ENCODE measurements at regions not wholly inside any gene's neighbourhood (a gene's known extent, or its start where the extent isn't known, plus 50 kb on each side); places are given as distances from the start of the nearest gene placed in this dataset.

DNA sequence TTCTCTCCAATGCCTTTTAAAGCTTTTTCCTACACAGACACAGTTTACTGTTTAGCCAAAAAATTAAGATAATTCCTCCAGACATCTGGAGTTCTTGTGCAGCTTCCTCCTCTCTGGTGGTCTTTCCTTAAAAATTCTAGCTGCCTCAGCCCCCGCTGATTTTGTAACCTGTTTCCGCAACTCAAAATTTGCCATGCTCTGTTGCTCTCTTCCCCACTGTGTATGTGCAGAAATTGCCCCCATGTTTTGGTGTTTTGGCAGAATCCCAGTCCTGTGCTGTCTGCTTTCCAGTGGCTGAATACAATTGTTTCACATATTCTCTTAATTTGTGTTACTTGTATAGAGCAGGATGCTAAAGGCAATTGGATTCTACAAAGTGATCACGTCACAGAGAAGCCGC is 151.7 kb upstream of the PRSS1 start:
- Histone ChIP-seq H3K4me2 (ENCODE audit: low read depth, low read length, poor library complexity, severe bottlenecking) (no peak overlapping the region), H3F3A (ENCODE audit: low read depth) (no peaks in the 10 kb centered on the region), H3K79me2 (ENCODE audit: insufficient read depth, low read length) (no peaks in the 10 kb centered on the region), H3K9ac (ENCODE audit: low read depth, low read length, poor library complexity, severe bottlenecking) (no peak overlapping the region), H3K27me3 (ENCODE audit: insufficient read depth, low read length, poor library complexity, severe bottlenecking) (no peaks in the 10 kb centered on the region), H4K20me1 (ENCODE audit: insufficient read depth, low read length, poor library complexity, severe bottlenecking) (no peaks in the 10 kb centered on the region), H3K4me3 (ENCODE audit: low read length, poor library complexity, severe bottlenecking) (no peak overlapping the region), H3K9me3 (ENCODE audit: insufficient read depth, low read depth, low read length) (no peaks in the 10 kb centered on the region), H3K36me3 (ENCODE audit: insufficient read depth, low read length) (no peaks in the 10 kb centered on the region), H3K9me2 (replicated peaks; ENCODE audit: low read depth, low read length) (no peaks in the 10 kb centered on the region), H2AFZ (ENCODE audit: low read length) (no peak overlapping the region), H3K4me1 (ENCODE audit: insufficient read depth, low read length, poor library complexity, severe bottlenecking) (peaks cover 42% of the 10 kb centered on the region)
- TF ChIP-seq EZH2phosphoT487 (IDR thresholded peaks at IDR 0.05; ENCODE audit: borderline replicate concordance), result no peak
- TF ChIP-seq, protein P1, sequence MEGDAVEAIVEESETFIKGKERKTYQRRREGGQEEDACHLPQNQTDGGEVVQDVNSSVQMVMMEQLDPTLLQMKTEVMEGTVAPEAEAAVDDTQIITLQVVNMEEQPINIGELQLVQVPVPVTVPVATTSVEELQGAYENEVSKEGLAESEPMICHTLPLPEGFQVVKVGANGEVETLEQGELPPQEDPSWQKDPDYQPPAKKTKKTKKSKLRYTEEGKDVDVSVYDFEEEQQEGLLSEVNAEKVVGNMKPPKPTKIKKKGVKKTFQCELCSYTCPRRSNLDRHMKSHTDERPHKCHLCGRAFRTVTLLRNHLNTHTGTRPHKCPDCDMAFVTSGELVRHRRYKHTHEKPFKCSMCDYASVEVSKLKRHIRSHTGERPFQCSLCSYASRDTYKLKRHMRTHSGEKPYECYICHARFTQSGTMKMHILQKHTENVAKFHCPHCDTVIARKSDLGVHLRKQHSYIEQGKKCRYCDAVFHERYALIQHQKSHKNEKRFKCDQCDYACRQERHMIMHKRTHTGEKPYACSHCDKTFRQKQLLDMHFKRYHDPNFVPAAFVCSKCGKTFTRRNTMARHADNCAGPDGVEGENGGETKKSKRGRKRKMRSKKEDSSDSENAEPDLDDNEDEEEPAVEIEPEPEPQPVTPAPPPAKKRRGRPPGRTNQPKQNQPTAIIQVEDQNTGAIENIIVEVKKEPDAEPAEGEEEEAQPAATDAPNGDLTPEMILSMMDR (conservative IDR thresholded peaks at IDR 0.05; ENCODE audit: low read length), result no peak

DNA sequence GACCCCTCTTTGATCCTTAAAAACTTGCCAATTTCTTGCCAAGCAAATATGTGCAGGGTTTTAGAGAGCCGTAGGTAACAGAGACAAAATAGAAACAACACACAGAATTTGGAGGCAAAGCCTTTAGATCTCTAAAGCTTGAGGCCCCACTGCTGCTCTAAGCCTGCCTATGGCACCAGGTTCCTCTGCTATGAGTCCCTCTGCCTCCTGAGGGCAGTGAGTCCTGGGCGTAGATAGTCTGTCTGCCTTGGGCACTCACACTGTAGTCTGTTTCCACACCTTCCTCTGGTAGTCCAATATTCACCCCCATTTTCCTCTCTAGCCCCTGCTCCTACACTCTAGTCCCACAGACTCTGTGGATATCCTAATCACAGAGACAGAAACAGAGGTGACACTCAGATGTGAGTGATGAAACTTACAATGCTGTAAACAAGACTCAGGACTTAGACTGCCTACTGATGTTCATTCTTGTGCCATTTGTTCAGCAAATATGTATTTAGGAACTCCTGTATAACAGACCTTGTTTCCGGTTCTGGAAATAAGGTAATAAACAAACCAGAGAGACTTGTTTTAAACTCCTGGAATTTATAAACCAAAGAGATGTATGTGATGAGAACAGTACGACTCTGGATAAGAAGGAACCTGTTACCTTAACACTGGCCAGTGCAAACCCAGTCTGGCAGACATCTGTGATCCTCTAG is 153.3 kb upstream of the PRSS1 start:
- Histone ChIP-seq H3K9me3 (ENCODE audit: insufficient read depth, low read depth, low read length) (no peaks in the 10 kb centered on the region), H3K36me3 (ENCODE audit: insufficient read depth, low read length) (no peaks in the 10 kb centered on the region), H3K27me3 (ENCODE audit: insufficient read depth, low read length, poor library complexity, severe bottlenecking) (no peaks in the 10 kb centered on the region), H3K4me3 (ENCODE audit: low read length, poor library complexity, severe bottlenecking) (no peak overlapping the region), H2AFZ (ENCODE audit: low read length) (peak overlapping the region; percentile 21; the same call in 1 of the 2 replicates), H3K4me2 (ENCODE audit: low read depth, low read length, poor library complexity, severe bottlenecking) (no peak overlapping the region), H3F3A (ENCODE audit: low read depth) (no peaks in the 10 kb centered on the region), H3K9me2 (replicated peaks; ENCODE audit: low read depth, low read length) (no peaks in the 10 kb centered on the region), H3K79me2 (ENCODE audit: insufficient read depth, low read length) (no peaks in the 10 kb centered on the region), H3K9ac (ENCODE audit: low read depth, low read length, poor library complexity, severe bottlenecking) (peak overlapping the region; percentile 47), H4K20me1 (ENCODE audit: insufficient read depth, low read length, poor library complexity, severe bottlenecking) (no peaks in the 10 kb centered on the region), H3K4me1 (ENCODE audit: insufficient read depth, low read length, poor library complexity, severe bottlenecking) (peaks cover 46% of the 10 kb centered on the region)
- TF ChIP-seq EZH2phosphoT487 (IDR thresholded peaks at IDR 0.05; ENCODE audit: borderline replicate concordance), result no peak
- TF ChIP-seq, protein P1 (conservative IDR thresholded peaks at IDR 0.05; ENCODE audit: low read length), result no peak

DNA sequence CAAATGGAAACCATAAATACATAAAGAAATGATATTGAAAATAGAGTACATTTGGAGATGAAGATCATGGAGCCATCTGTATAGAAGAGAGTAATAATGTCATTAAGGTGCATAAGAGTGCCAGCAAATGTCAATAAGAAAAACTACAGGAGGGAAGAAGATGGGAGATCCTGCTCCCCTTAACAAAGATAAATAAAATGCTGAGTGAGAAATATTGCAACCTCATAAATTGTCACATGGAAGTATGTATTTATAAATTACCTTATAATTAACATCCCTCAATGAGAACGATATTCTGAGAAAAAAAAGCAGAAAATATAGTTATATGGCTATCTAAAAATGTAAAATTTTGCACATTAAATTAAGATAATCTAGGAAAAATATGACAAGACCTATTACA is 155.2 kb upstream of the PRSS1 start:
- Histone ChIP-seq H3K27me3 (ENCODE audit: insufficient read depth, low read length, poor library complexity, severe bottlenecking) (no peaks in the 10 kb centered on the region), H3K4me3 (ENCODE audit: low read length, poor library complexity, severe bottlenecking) (no peak overlapping the region), H2AFZ (ENCODE audit: low read length) (no peak overlapping the region), H3K9ac (ENCODE audit: low read depth, low read length, poor library complexity, severe bottlenecking) (peak overlapping the region; percentile 3), H4K20me1 (ENCODE audit: insufficient read depth, low read length, poor library complexity, severe bottlenecking) (no peaks in the 10 kb centered on the region), H3F3A (ENCODE audit: low read depth) (no peaks in the 10 kb centered on the region), H3K9me2 (replicated peaks; ENCODE audit: low read depth, low read length) (no peaks in the 10 kb centered on the region), H3K4me1 (ENCODE audit: insufficient read depth, low read length, poor library complexity, severe bottlenecking) (peaks cover 48% of the 10 kb centered on the region), H3K79me2 (ENCODE audit: insufficient read depth, low read length) (no peaks in the 10 kb centered on the region), H3K9me3 (ENCODE audit: insufficient read depth, low read depth, low read length) (no peaks in the 10 kb centered on the region), H3K36me3 (ENCODE audit: insufficient read depth, low read length) (no peaks in the 10 kb centered on the region), H3K4me2 (ENCODE audit: low read depth, low read length, poor library complexity, severe bottlenecking) (no peak overlapping the region)
- TF ChIP-seq EZH2phosphoT487 (IDR thresholded peaks at IDR 0.05; ENCODE audit: borderline replicate concordance), result no peak
- TF ChIP-seq, protein P1 (conservative IDR thresholded peaks at IDR 0.05; ENCODE audit: low read length), result no peak

Data from Loucy (cell line).